Caki2 (cell line): ENCODE measurements at regions not wholly inside any gene's neighbourhood (a gene's known extent, or its start where the extent isn't known, plus 50 kb on each side); places are given as distances from the start of the nearest gene placed in this dataset.
A peak's percentile ranks its signal among the peaks of the same experiment; 100 is the strongest.
"Not testable (repeated sequence)": the region's sequence is repeated elsewhere in the genome, so short reads cannot be mapped to it uniquely, and the experiment has no call there.

Experiments used
- DNase-seq: peaks from one replicate; pipeline ENCODE4 v3.0.0-alpha.2; 2015; ENCODE audit warnings: low read depth
- in situ Hi-C: cut with HindIII; loops from 2 replicates; pipeline ENCODE4 v1.10.0; 2016; ENCODE audit warnings: low sequenced_read_pairs, low pct_unique_long_range_greater_than_20kb, mixed read lengths

GRCh38 chr2:8368463-8368862 is 313.4 kb upstream of the ID2 start:
- no peak for DNase-seq
- in situ Hi-C loops, result no loop called here

GRCh38 chr2:8369522-8369921 is 312.3 kb upstream of the ID2 start:
- in situ Hi-C loops, result no loop called here
- DNase-seq, result no peak

- no peak for DNase-seq
- in situ Hi-C loops, result no loop called here
Observed at GRCh38 chr2:8370258-8370802, 311.5 kb upstream of the ID2 start.

- in situ Hi-C loops, result no loop called here
- no peak for DNase-seq
Observed at GRCh38 chr2:8371653-8372052, 310.2 kb upstream of the ID2 start.

GRCh38 chr2:8374782-8375181 is 307.1 kb upstream of the ID2 start:
- DNase-seq, result no peak
- in situ Hi-C loops, result no loop called here

- DNase-seq, result no peak
- in situ Hi-C loops, result no loop called here
Observed at GRCh38 chr2:8376603-8377410, 305.0 kb upstream of the ID2 start.

- DNase-seq, result no peak
- in situ Hi-C loops, result no loop called here
Observed at GRCh38 chr2:8378016-8378810, 303.6 kb upstream of the ID2 start.

- DNase-seq, result no peak
- in situ Hi-C loops, result no loop called here
Observed at GRCh38 chr2:8379128-8379527, 302.7 kb upstream of the ID2 start.

- no peak for DNase-seq
Observed at GRCh38 chr2:8379549-8379948, 302.3 kb upstream of the ID2 start.

GRCh38 chr2:8380026-8380425 is 301.8 kb upstream of the ID2 start:
- in situ Hi-C loops, result no loop called here
- no peak for DNase-seq

More at GRCh38 chr2:8379549-8379948, 302.3 kb upstream of the ID2 start:
- in situ Hi-C loops, result no loop called here

GRCh38 chr2:8380566-8380965 is 301.3 kb upstream of the ID2 start:
- in situ Hi-C loops, result no loop called here
- DNase-seq, result no peak

- in situ Hi-C loops, result no loop called here
- DNase-seq, result no peak
Observed at GRCh38 chr2:8382485-8382884, 299.4 kb upstream of the ID2 start.

- in situ Hi-C loops, DNase-seq: not testable (repeated sequence)
Observed at GRCh38 chr2:8386748-8387147, 295.1 kb upstream of the ID2 start.

GRCh38 chr2:8388781-8389180 is 293.1 kb upstream of the ID2 start:
- in situ Hi-C loops, result no loop called here
- DNase-seq, result no peak

- peak; percentile 25 for DNase-seq
- in situ Hi-C loops, result no loop called here
Observed at GRCh38 chr2:8389431-8390108, 292.3 kb upstream of the ID2 start.

- DNase-seq, result no peak
- in situ Hi-C loops, result no loop called here
Observed at GRCh38 chr2:8391126-8391525, 290.7 kb upstream of the ID2 start.

GRCh38 chr2:8391584-8391983 is 290.3 kb upstream of the ID2 start:
- in situ Hi-C loops, result no loop called here
- no peak for DNase-seq

- in situ Hi-C loops, result no loop called here
- DNase-seq, result no peak
Observed at GRCh38 chr2:8392098-8392866, 289.6 kb upstream of the ID2 start.
